K562 (cell line): ENCODE measurements at regions not wholly inside any gene's neighbourhood (a gene's known extent, or its start where the extent isn't known, plus 50 kb on each side); places are given as distances from the start of the nearest gene placed in this dataset.

ENCODE experiments used
- ATAC-seq: fragments of 200-7000 bp; cut with Tn5 transposase; 3 replicates; pipeline ENCODE4 v1.9.1; 2020; ENCODE audit warnings: moderate library complexity
- BruUV-seq: library from RNA; stranded (reverse); fragments of 400-500 nt; replicated peaks from 2 replicates; lab custom pipeline; 2021; lab: Mats Ljungman, UMichigan
- CTCF ChIA-PET: fragments of 300-600 bp; formaldehyde crosslinking; extraction: SDS; loops from one replicate; lab custom pipeline; 2021; ENCODE audit warnings: low intra/inter-chr PET ratio; lab: Yijun Ruan, JAX
- POLR2A ChIA-PET: fragments of 300-600, 350-650 bp; sonication (Branson Sonifier 250); formaldehyde crosslinking; extraction: SDS; loops from one replicate; lab custom pipeline; 2021; ENCODE audit warnings: antibody characterized with exemption, inconsistent platforms; lab: Yijun Ruan, JAX
- DNase-seq, 4 experiments: peaks; one replicate each; pipeline versions ENCODE4 v3.0.0 to v3.0.0-alpha.2; 2011 to 2018; ENCODE audit warnings: low spot score in 3 of 4, mixed read lengths in 3 of 4; ENCODE audit errors: extremely low read depth in 1 of 4
- FAIRE-seq: peaks from 2 replicates; lab custom pipeline; 2011; peaks lifted over from hg19 to GRCh38; lab: Jason Lieb, UNC
- H2AFZ ChIP-seq: 2 replicates; pipeline ENCODE4 v1.6.0; 2011; ENCODE audit warnings: low read depth, low read length, control low read depth, inconsistent platforms
- H3K27ac ChIP-seq: fragments of 200-600 bp; 3 replicates; pipeline ENCODE4 v1.8.0; 2011; ENCODE audit warnings: low read depth, mild to moderate bottlenecking, control low read depth, inconsistent platforms, low read length, moderate library complexity, mixed read lengths; ENCODE audit errors: extremely low read depth
- H3K27me3 ChIP-seq, 2 experiments: fragments of 300-600 bp in 1 of 2; 2 replicates in 1 of 2; 3 replicates in 1 of 2; pipeline versions ENCODE4 v1.6.0 to v1.8.0; 2011; ENCODE audit warnings: inconsistent platforms in 2 of 2, low read length in 2 of 2, mild to moderate bottlenecking in 1 of 2, mixed read lengths in 1 of 2, moderate library complexity in 1 of 2; ENCODE audit not compliant: control insufficient read depth in 2 of 2, insufficient read depth in 2 of 2
- H3K36me3 ChIP-seq: fragments of 300-600 bp; 3 replicates; pipeline ENCODE4 v1.8.0; 2011; ENCODE audit warnings: mild to moderate bottlenecking, low read length, inconsistent platforms; ENCODE audit not compliant: control insufficient read depth, insufficient read depth
- H3K4me1 ChIP-seq, 2 experiments: fragments of 200-600 bp in 1 of 2; replicated peaks in 1 of 2; 2 replicates in 1 of 2; 3 replicates in 1 of 2; pipeline versions ENCODE4 v1.5.1 to v1.8.0; 2011; ENCODE audit warnings: inconsistent platforms in 2 of 2, low read length in 2 of 2, mild to moderate bottlenecking in 1 of 2, mixed read lengths in 1 of 2, moderate library complexity in 1 of 2; ENCODE audit not compliant: control insufficient read depth in 2 of 2, insufficient read depth in 2 of 2
- H3K4me2 ChIP-seq: 2 replicates; pipeline ENCODE4 v1.6.1; 2011; ENCODE audit warnings: low read length, control low read depth, inconsistent platforms, mixed read lengths; ENCODE audit not compliant: insufficient read depth
- H3K4me3 ChIP-seq: fragments of 200-600 bp; sonication (generic), shearing (Covaris generic); 2 replicates; pipeline ENCODE4 v1.5.1; 2016; ENCODE audit warnings: control low read depth, inconsistent platforms
- H3K79me2 ChIP-seq: fragments of 200-600 bp; 3 replicates; pipeline ENCODE4 v1.8.0; 2011; ENCODE audit warnings: low read length, inconsistent platforms; ENCODE audit not compliant: control insufficient read depth, insufficient read depth
- H3K9ac ChIP-seq, 2 experiments: 2 replicates each; pipeline versions ENCODE4 v1.6.0 to v1.6.1; 2011; ENCODE audit warnings: low read depth in 2 of 2, low read length in 2 of 2, control low read depth in 1 of 2, inconsistent platforms in 1 of 2, mild to moderate bottlenecking in 1 of 2, mixed read lengths in 1 of 2; ENCODE audit not compliant: insufficient read depth in 1 of 2
- H3K9me1 ChIP-seq: one replicate; pipeline ENCODE4 v1.6.0; 2011; ENCODE audit warnings: inconsistent platforms, mild to moderate bottlenecking, low read length, moderate library complexity; ENCODE audit not compliant: control insufficient read depth, insufficient read depth
- H3K9me3 ChIP-seq: replicated peaks from 2 replicates; pipeline ENCODE4 v1.5.1; 2011; ENCODE audit warnings: low read depth, low read length, inconsistent platforms; ENCODE audit not compliant: control insufficient read depth, insufficient read depth
- H4K20me1 ChIP-seq: replicated peaks from 2 replicates; pipeline ENCODE4 v1.6.1; 2011; ENCODE audit warnings: low read length, inconsistent platforms, mixed read lengths; ENCODE audit not compliant: control insufficient read depth, insufficient read depth
- CHD7 ChIP-seq: fragments of 200-600 bp; sonication (generic); IDR thresholded peaks from one replicate; pipeline ENCODE4 v1.6.1; 2012; ENCODE audit warnings: mild to moderate bottlenecking, low read depth, low read length, inconsistent platforms
- EHMT2 ChIP-seq: fragments of 450-650 bp; IDR thresholded peaks from 2 replicates; pipeline ENCODE4 v1.6.1; 2018; ENCODE audit warnings: antibody characterized with exemption
- ETV1 ChIP-seq: fragments of 450-650 bp; conservative IDR thresholded peaks from 2 replicates; pipeline ENCODE4 v1.6.1; 2016; ENCODE audit warnings: missing genetic modification characterization, control low read depth, low read depth, missing compliant biosample characterization
- IRF2 ChIP-seq: sonication (generic); formaldehyde crosslinking; IDR thresholded peaks from 2 replicates; pipeline ENCODE4 v1.8.1; 2022; ENCODE audit warnings: mild to moderate bottlenecking, missing genetic modification reagents
- PHF20 ChIP-seq: fragments of 450-650 bp; IDR thresholded peaks from 2 replicates; pipeline ENCODE4 v1.6.1; 2018; ENCODE audit not compliant: partially characterized antibody
- TBL1XR1 ChIP-seq, 2 experiments: IDR thresholded peaks; 2 replicates each; pipeline ENCODE4 v1.6.1; 2012; ENCODE audit warnings: improper control_type of control experiment in 2 of 2, low read length in 2 of 2, mild to moderate bottlenecking in 1 of 2
- ZNF316 ChIP-seq: fragments of 450-650 bp; IDR thresholded peaks from 2 replicates; pipeline ENCODE4 v1.6.1; 2016
- ZSCAN29 ChIP-seq: fragments of 450-650 bp; IDR thresholded peaks from 2 replicates; pipeline ENCODE4 v1.6.1; 2017
- WGBS: fragments of 100-300 bp; shearing (Covaris generic); methylation state at CpG from one replicate; pipeline ENCODE4 v1.1.6; 2016; ENCODE audit warnings: low coverage, mixed read lengths; ENCODE audit not compliant: insufficient coverage; ENCODE audit errors: missing lambda C conversion rate; 5-methylcytosine and 5-hydroxymethylcytosine counted together
- in situ Hi-C: fragments of 300-500 bp; cut with MboI; formaldehyde crosslinking; loops from 4 replicates; pipeline ENCODE4 v1.15.0; 2018; ENCODE audit warnings: inconsistent platforms, mixed read lengths
- intact Hi-C: fragments of 100-400 bp; cut with micrococcal nuclease; formaldehyde crosslinking; loops from 2 replicates; pipeline ENCODE4 v1.14.2; 2022

DNA sequence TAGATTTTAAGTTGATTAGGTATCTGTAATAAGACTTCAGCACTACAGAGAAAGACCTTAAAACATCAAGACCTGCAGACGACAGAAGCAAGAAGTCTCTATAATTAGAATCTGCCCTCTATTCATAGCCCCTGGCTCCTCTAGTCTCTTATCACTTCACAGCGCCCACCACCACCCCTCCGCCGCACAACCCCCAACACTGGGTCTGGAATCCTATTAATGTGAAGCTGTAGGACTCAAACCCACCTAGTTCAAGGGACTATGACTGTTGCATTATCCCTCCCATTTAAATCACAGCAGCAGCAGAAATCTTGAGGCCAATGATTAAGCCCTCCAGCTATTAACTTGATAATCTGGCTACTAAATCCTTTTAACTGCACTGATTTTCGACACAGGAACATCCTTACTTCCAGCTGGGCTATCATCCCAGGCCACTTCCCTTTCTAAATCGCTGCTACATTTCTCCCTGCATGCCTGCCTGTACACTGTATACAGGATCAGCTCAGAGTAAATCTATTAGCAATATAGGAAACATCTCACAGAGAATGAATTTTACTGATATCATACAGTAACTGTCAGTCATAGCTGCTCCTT lies 159.5 kb upstream of the GRAMD2B start:
- ChIA-PET POLR2A (interaction anchor here (1.2 kb wide), 1 partner anchor 11 kb away, joined by 4 read pairs; no protein-coding TSS in a partner anchor), CTCF (no interaction called here)
- Histone ChIP-seq H2AFZ (no peak overlapping the region), H3K27me3 (no peaks in the 10 kb centered on the region), H3K9me3 (no peaks in the 10 kb centered on the region), H3K4me1 (no peaks in the 10 kb centered on the region), H3K4me3 (no peak overlapping the region), H3K4me2 (no peak overlapping the region), H4K20me1 (no peaks in the 10 kb centered on the region), H3K36me3 (no peaks in the 10 kb centered on the region), H3K27ac (no peak overlapping the region), H3K79me2 (no peaks in the 10 kb centered on the region), H3K9me1 (no peaks in the 10 kb centered on the region), H3K9ac (no peak overlapping the region)
- no TSS peak for BruUV-seq
- in situ Hi-C loops (no loop called here), intact Hi-C loops (no loop called here)
- 0% methylated on average over 6 of the region's 6 CpGs for WGBS
- FAIRE-seq (no peak), ATAC-seq (no peak), DNase-seq (no peak)
- TF ChIP-seq IRF2 (CRISPR knock-in tag) = no peak
- no peak for TF ChIP-seq ETV1 (tag)
- TF ChIP-seq TBL1XR1 (IDR thresholded peaks at IDR 0.05; ENCODE audit: low read length in 2 of 2) = no peak
- TF ChIP-seq PHF20 = no peak
- no peak for TF ChIP-seq CHD7
- TF ChIP-seq EHMT2 = no peak
- TF ChIP-seq ZNF316 = no peak
- TF ChIP-seq ZSCAN29 = no peak
